MM.1S (cell line): ENCODE measurements at regions not wholly inside any gene's neighbourhood (a gene's known extent, or its start where the extent isn't known, plus 50 kb on each side); places are given as distances from the start of the nearest gene placed in this dataset.

Source experiments
- DNase-seq: peaks from one replicate; pipeline ENCODE4 v3.0.0-alpha.2; 2015
- H2AFZ ChIP-seq: fragments of 300-600 bp; sonication (generic); 2 replicates; pipeline ENCODE4 v1.6.0; 2016; ENCODE audit warnings: antibody characterized with exemption, low read length
- H3F3A ChIP-seq: fragments of 300-600 bp; sonication (generic); 2 replicates; pipeline ENCODE4 v1.6.1; 2016; ENCODE audit warnings: mild to moderate bottlenecking, antibody characterized with exemption, low read length, moderate library complexity, mixed read lengths; ENCODE audit not compliant: insufficient read depth
- H3K27ac ChIP-seq: fragments of 300-600 bp; sonication (generic); 2 replicates; pipeline ENCODE4 v1.5.1; 2016; ENCODE audit warnings: mild to moderate bottlenecking, low read length
- H3K27me3 ChIP-seq: fragments of 300-600 bp; sonication (generic); replicated peaks from 2 replicates; pipeline ENCODE4 v1.6.0; 2016; ENCODE audit warnings: low read length; ENCODE audit not compliant: insufficient read depth
- H3K36me3 ChIP-seq: fragments of 300-600 bp; sonication (generic); replicated peaks from 2 replicates; pipeline ENCODE4 v1.6.1; 2016; ENCODE audit warnings: mild to moderate bottlenecking, low read length, mixed read lengths; ENCODE audit not compliant: insufficient read depth
- H3K4me1 ChIP-seq: fragments of 300-600 bp; sonication (generic); 2 replicates; pipeline ENCODE4 v1.6.1; 2016; ENCODE audit warnings: low read length, mixed read lengths
- H3K4me2 ChIP-seq: fragments of 300-600 bp; sonication (generic); 2 replicates; pipeline ENCODE4 v1.6.0; 2016; ENCODE audit warnings: low read depth, low read length
- H3K4me3 ChIP-seq: fragments of 300-600 bp; sonication (generic); 2 replicates; pipeline ENCODE4 v1.5.1; 2016; ENCODE audit warnings: low read length, mixed read lengths
- H3K79me2 ChIP-seq: fragments of 300-600 bp; sonication (generic); 2 replicates; pipeline ENCODE4 v1.6.1; 2016; ENCODE audit warnings: mixed run types, low read length, mixed read lengths
- H3K9ac ChIP-seq: fragments of 300-600 bp; sonication (generic); 2 replicates; pipeline ENCODE4 v1.6.1; 2016; ENCODE audit warnings: low read length, mixed read lengths
- H3K9me2 ChIP-seq: fragments of 300-600 bp; sonication (generic); replicated peaks from 2 replicates; pipeline ENCODE4 v1.6.1; 2016; ENCODE audit warnings: mild to moderate bottlenecking, low read length, mixed read lengths; ENCODE audit not compliant: insufficient read depth
- H3K9me3 ChIP-seq: fragments of 300-600 bp; sonication (generic); replicated peaks from 2 replicates; pipeline ENCODE4 v1.6.1; 2016; ENCODE audit warnings: mild to moderate bottlenecking, low read length, mixed read lengths; ENCODE audit not compliant: insufficient read depth
- H4K20me1 ChIP-seq: fragments of 300-600 bp; sonication (generic); 2 replicates; pipeline ENCODE4 v1.6.1; 2016; ENCODE audit warnings: mild to moderate bottlenecking, low read length, moderate library complexity, mixed read lengths; ENCODE audit not compliant: insufficient read depth
- EZH2 ChIP-seq: fragments of 300-600 bp; sonication (generic); optimal IDR thresholded peaks from 2 replicates; pipeline ENCODE3; 2017; ENCODE audit warnings: low read depth, mild to moderate bottlenecking, antibody characterized with exemption, low read length, mixed read lengths
- EZH2phosphoT487 ChIP-seq: fragments of 300-600 bp; sonication (generic); IDR thresholded peaks from 2 replicates; pipeline ENCODE4 v1.6.1; 2018; ENCODE audit warnings: antibody characterized with exemption, low read length
- TF ChIP-seq, protein P1 (sequence below): fragments of 300-600 bp; sonication (generic); IDR thresholded peaks from 2 replicates; pipeline ENCODE4 v1.5.1; 2016; ENCODE audit warnings: antibody characterized with exemption, low read length, mixed read lengths

DNA sequence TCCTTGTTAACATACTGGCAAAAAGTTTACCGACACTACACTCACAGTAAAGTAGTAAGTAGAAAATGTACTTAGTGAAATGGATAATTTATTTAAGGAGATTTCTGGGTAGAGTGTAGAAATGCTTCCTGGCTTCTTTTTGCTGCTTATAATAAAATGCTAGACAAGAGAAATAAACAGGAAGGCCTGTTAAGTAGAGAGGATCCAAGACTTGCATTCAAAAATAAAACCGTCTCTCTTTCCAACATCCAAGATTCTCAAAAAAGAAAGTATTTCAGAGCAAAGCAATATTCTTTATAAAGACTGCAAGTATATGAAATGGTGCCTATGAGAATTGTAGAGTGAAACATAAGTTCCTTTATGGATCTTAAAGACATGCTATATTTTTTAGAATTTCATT is 77.0 kb upstream of the CNTN6 start:
- DNase-seq = no peak
- TF ChIP-seq, protein P1, sequence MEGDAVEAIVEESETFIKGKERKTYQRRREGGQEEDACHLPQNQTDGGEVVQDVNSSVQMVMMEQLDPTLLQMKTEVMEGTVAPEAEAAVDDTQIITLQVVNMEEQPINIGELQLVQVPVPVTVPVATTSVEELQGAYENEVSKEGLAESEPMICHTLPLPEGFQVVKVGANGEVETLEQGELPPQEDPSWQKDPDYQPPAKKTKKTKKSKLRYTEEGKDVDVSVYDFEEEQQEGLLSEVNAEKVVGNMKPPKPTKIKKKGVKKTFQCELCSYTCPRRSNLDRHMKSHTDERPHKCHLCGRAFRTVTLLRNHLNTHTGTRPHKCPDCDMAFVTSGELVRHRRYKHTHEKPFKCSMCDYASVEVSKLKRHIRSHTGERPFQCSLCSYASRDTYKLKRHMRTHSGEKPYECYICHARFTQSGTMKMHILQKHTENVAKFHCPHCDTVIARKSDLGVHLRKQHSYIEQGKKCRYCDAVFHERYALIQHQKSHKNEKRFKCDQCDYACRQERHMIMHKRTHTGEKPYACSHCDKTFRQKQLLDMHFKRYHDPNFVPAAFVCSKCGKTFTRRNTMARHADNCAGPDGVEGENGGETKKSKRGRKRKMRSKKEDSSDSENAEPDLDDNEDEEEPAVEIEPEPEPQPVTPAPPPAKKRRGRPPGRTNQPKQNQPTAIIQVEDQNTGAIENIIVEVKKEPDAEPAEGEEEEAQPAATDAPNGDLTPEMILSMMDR = no peak
- no peak for TF ChIP-seq EZH2
- no peak for TF ChIP-seq EZH2phosphoT487
- H3K27ac ChIP-seq = no peak overlapping the region
- H3K9me2 ChIP-seq = no peaks in the 10 kb centered on the region
- H2AFZ ChIP-seq = no peak overlapping the region
- H3F3A ChIP-seq = no peaks in the 10 kb centered on the region
- no peaks in the 10 kb centered on the region for H3K27me3 ChIP-seq
- no peaks in the 10 kb centered on the region for H3K79me2 ChIP-seq
- H4K20me1 ChIP-seq = no peaks in the 10 kb centered on the region
- no peak overlapping the region for H3K4me2 ChIP-seq
- no peak overlapping the region for H3K9ac ChIP-seq
- H3K36me3 ChIP-seq = no peaks in the 10 kb centered on the region
- H3K4me3 ChIP-seq = no peak overlapping the region
- H3K9me3 ChIP-seq = no peaks in the 10 kb centered on the region
- H3K4me1 ChIP-seq = no peaks in the 10 kb centered on the region

DNA sequence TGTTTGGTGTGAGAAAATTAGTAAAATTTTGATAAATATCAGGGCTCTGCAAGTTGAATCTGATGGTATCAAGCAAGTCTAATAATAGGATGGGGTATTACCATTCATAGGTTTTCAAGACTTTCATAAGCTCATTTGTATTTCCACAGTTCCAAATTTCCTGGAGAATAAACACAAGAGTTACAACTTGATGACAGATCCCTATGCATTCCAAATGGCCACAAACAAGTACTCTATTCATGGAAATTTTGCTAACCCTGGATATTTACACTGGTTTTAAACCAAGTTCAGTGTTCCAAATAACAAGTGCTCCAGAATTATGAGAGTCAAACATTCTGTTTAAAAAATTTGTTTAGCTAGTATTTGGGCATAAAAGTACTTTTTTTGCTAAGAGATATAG is 75.0 kb upstream of the CNTN6 start:
- TF ChIP-seq EZH2phosphoT487 = no peak
- TF ChIP-seq, protein P1 = no peak
- TF ChIP-seq EZH2 = no peak
- Histone ChIP-seq H3K36me3 (no peaks in the 10 kb centered on the region), H3K27ac (no peak overlapping the region), H3K9ac (no peak overlapping the region), H3F3A (no peaks in the 10 kb centered on the region), H3K9me3 (no peaks in the 10 kb centered on the region), H3K27me3 (no peaks in the 10 kb centered on the region), H3K79me2 (no peaks in the 10 kb centered on the region), H3K4me3 (no peak overlapping the region), H4K20me1 (no peaks in the 10 kb centered on the region), H3K4me2 (no peak overlapping the region), H3K9me2 (no peaks in the 10 kb centered on the region), H2AFZ (no peak overlapping the region), H3K4me1 (no peaks in the 10 kb centered on the region)
- DNase-seq = no peak

DNA sequence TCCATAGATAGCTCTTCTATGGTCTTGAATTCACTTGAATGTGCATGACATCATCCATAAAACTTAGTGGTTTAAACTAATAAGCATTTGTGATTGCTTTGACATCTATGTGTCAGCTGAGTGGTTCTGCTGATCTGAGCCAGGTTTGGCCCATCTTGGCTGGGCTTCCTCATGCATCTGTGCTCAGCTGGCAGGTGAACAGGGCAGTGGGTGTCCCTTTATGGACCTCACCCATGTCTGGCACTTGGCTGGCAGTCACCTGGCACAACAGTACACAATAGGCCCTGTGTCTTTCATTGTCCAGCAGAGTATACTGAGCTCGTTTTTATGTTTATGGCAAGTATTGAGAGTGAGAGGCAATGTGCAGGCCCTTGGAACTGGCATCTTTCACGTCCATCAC is 73.7 kb upstream of the CNTN6 start:
- TF ChIP-seq, protein P1 = no peak
- no peak for TF ChIP-seq EZH2phosphoT487
- no peak for TF ChIP-seq EZH2
- H3K36me3 ChIP-seq = no peaks in the 10 kb centered on the region
- no peaks in the 10 kb centered on the region for H3K27me3 ChIP-seq
- H3K79me2 ChIP-seq = no peaks in the 10 kb centered on the region
- no peaks in the 10 kb centered on the region for H3K9me3 ChIP-seq
- H4K20me1 ChIP-seq = no peaks in the 10 kb centered on the region
- no peak overlapping the region for H3K27ac ChIP-seq
- H3K4me2 ChIP-seq = no peak overlapping the region
- H3F3A ChIP-seq = no peaks in the 10 kb centered on the region
- no peaks in the 10 kb centered on the region for H3K4me1 ChIP-seq
- no peaks in the 10 kb centered on the region for H3K9me2 ChIP-seq
- no peak overlapping the region for H2AFZ ChIP-seq
- H3K4me3 ChIP-seq = no peak overlapping the region
- no peak overlapping the region for H3K9ac ChIP-seq
- no peak for DNase-seq
